ENCODE measurements at regions not wholly inside any gene's neighbourhood (a gene's known extent, or its start where the extent isn't known, plus 50 kb on each side); places are given as distances from the start of the nearest gene placed in this dataset.

GRCh38 chr4:29046781-29047180, 1673.4 kb upstream of the PCDH7 start:
- TF ChIP-seq EZH2 (IDR thresholded peaks at IDR 0.05), result no peak
- TF ChIP-seq POLR2AphosphoS5 (IDR thresholded peaks at IDR 0.05; ENCODE audit: borderline replicate concordance, low read depth, low read length), result no peak
